Stimulated activated CD4-positive, alpha-beta T cell treated with anti-CD3 and anti-CD28 coated beads, Interleukin-4, amount 100 ng/mL, for 4 hours (primary cell): ENCODE measurements at regions not wholly inside any gene's neighbourhood (a gene's known extent, or its start where the extent isn't known, plus 50 kb on each side); places are given as distances from the start of the nearest gene placed in this dataset.
"Not testable (repeated sequence)": the region's sequence is repeated elsewhere in the genome, so short reads cannot be mapped to it uniquely, and the experiment has no call there.

Experiments
- DNase-seq, 2 experiments: peaks; one replicate each; pipeline ENCODE4 v3.0.0-alpha.2; 2020

GRCh38 chr9:73347123-73347522 is 195.5 kb downstream of the ANXA1 start:
- DNase-seq, result no peak

- no peak for DNase-seq
Measured at GRCh38 chr9:73347720-73348119, 196.1 kb downstream of the ANXA1 start.

- DNase-seq, result no peak
Measured at GRCh38 chr9:73348471-73348870, 196.8 kb downstream of the ANXA1 start.

- no peak for DNase-seq
Measured at GRCh38 chr9:73349476-73349875, 197.8 kb downstream of the ANXA1 start.

- DNase-seq, result no peak
Measured at GRCh38 chr9:73357607-73358006, 205.9 kb downstream of the ANXA1 start.

GRCh38 chr9:73370053-73370452 is 218.4 kb downstream of the ANXA1 start:
- DNase-seq, result no peak

- no peak for DNase-seq
Measured at GRCh38 chr9:73371801-73372200, 220.1 kb downstream of the ANXA1 start.

- no peak for DNase-seq
Measured at GRCh38 chr9:73380411-73380810, 228.7 kb downstream of the ANXA1 start.

GRCh38 chr9:73402081-73403028 is 250.7 kb downstream of the ANXA1 start:
- no peak for DNase-seq

- no peak for DNase-seq
Measured at GRCh38 chr9:73411494-73411893, 259.8 kb downstream of the ANXA1 start.

GRCh38 chr9:73412874-73413273 is 261.2 kb downstream of the ANXA1 start:
- DNase-seq, result no peak

GRCh38 chr9:73423891-73424290 is 272.2 kb downstream of the ANXA1 start:
- DNase-seq, result no peak

- no peak for DNase-seq
Measured at GRCh38 chr9:73426269-73426668, 274.6 kb downstream of the ANXA1 start.

GRCh38 chr9:73434826-73435225 is 283.2 kb downstream of the ANXA1 start:
- no peak for DNase-seq

- no peak for DNase-seq
Measured at GRCh38 chr9:73437758-73438157, 286.1 kb downstream of the ANXA1 start.

- not testable (repeated sequence) for DNase-seq
Measured at GRCh38 chr9:73439839-73440238, 288.2 kb downstream of the ANXA1 start.

- DNase-seq, result no peak
Measured at GRCh38 chr9:73441223-73441622, 289.6 kb downstream of the ANXA1 start.

GRCh38 chr9:73441890-73442818 is 290.5 kb downstream of the ANXA1 start:
- no peak for DNase-seq

GRCh38 chr9:73444821-73445220 is 293.2 kb downstream of the ANXA1 start:
- no peak for DNase-seq

GRCh38 chr9:73445384-73445783 is 293.7 kb downstream of the ANXA1 start:
- not testable (repeated sequence) for DNase-seq

- no peak for DNase-seq
Measured at GRCh38 chr9:73446306-73446705, 294.6 kb downstream of the ANXA1 start.

- no peak for DNase-seq
Measured at GRCh38 chr9:73451003-73451402, 299.3 kb downstream of the ANXA1 start.

- no peak for DNase-seq
Measured at GRCh38 chr9:73459817-73460216, 308.2 kb downstream of the ANXA1 start.

GRCh38 chr9:73468716-73469115 is 317.1 kb downstream of the ANXA1 start:
- DNase-seq, result no peak
